ENCODE measurements at regions not wholly inside any gene's neighbourhood (a gene's known extent, or its start where the extent isn't known, plus 50 kb on each side); places are given as distances from the start of the nearest gene placed in this dataset.

GRCh38 chr14:98341211-98341610, 930.8 kb downstream of the BCL11B start:
- TF ChIP-seq ZFP37 (CRISPR knock-in tag; IDR thresholded peaks at IDR 0.05; ENCODE audit: borderline replicate concordance) (no peak), POGK (CRISPR knock-in tag; conservative IDR thresholded peaks at IDR 0.05) (no peak), KDM4B (CRISPR knock-in tag; IDR thresholded peaks at IDR 0.05) (no peak), CTCF (CRISPR knock-in tag; IDR thresholded peaks at IDR 0.05) (no peak), TAF15 (IDR thresholded peaks at IDR 0.05; ENCODE audit: low read depth, low read length, poor library complexity, severe bottlenecking) (no peak)

All from HepG2 (cell line).